ENCODE measurements at regions not wholly inside any gene's neighbourhood (a gene's known extent, or its start where the extent isn't known, plus 50 kb on each side); places are given as distances from the start of the nearest gene placed in this dataset.

DNA sequence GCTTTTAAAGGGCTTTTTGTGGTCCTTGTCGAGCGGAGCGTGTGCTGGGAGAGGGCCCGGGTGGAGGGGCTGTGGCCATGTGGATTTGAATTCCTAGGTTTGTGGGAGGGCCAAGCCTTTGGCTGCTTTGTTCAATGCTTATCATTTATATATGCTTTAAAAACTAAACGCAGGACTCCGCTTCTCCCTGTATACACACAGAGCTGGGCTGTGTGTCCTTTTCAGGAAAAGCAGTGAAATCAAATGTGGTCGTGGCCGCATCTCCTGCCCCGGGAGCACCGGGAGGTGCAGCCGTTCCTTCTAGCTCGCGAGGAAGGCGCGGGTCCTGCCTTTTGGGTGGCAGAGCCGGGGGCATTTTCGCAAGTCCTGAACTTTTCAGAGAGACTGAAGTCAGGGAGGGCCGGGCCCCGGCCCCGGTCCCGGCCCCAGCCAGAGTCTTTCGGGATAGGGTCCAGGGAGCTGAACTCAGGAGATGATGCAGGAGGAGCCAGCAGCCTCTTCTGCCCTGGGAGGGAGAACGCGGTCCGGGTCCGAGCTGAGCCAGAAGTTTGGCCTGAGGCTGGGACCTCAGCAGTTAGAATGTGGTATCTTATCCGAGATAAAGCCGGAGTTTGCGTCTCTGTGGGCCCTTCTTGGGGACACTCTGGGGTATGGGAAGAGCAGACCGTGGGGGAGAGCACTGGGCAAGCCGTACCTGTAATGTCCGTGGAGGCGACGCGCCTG is 158.8 kb downstream of the C9orf152 start:
- no peak for TF ChIP-seq SP1 (IDR thresholded peaks at IDR 0.05)
- no peak for TF ChIP-seq TARDBP (IDR thresholded peaks at IDR 0.05)
